ENCODE measurements at regions not wholly inside any gene's neighbourhood (a gene's known extent, or its start where the extent isn't known, plus 50 kb on each side); places are given as distances from the start of the nearest gene placed in this dataset.

DNA sequence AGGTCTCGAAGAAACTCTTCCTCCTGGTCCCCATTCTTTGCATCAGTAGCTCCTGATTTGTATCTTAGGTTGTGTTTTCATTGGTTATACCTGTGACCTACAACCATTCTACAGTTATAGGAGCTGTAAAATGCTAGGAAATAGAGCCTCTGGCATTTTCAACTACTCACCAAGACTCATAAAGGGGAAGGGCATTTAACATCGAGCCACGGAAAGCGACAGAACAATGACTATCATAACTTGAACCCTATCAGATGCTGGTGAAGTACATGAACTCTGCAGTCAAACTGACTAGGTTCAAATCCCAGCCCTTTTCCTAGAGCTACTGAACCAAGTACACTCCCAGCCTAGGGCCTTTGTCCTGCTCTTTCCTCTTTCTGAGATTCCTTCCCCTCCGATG, 588.0 kb downstream of the SOX6 start:
- H3K4me3 ChIP-seq = no peak overlapping the region
- H3K9me3 ChIP-seq = no peaks in the 10 kb centered on the region
- no peaks in the 10 kb centered on the region for H3K27me3 ChIP-seq
- no peak for ATAC-seq
- WGBS, 2 donors (ENCODE audit: low coverage in 1 of 2) = 96 to 100% methylated on average over 3 to 5 of the region's 5 CpGs
- H3K4me1 ChIP-seq = no peaks in the 10 kb centered on the region
- H3K27ac ChIP-seq = no peak overlapping the region
- H3K36me3 ChIP-seq = no peaks in the 10 kb centered on the region
- TF ChIP-seq POLR2A (IDR thresholded peaks at IDR 0.05) (no peak), EP300 (IDR thresholded peaks at IDR 0.05) (no peak), POLR2AphosphoS5 (IDR thresholded peaks at IDR 0.05) (no peak)
- TF ChIP-seq, protein P1, sequence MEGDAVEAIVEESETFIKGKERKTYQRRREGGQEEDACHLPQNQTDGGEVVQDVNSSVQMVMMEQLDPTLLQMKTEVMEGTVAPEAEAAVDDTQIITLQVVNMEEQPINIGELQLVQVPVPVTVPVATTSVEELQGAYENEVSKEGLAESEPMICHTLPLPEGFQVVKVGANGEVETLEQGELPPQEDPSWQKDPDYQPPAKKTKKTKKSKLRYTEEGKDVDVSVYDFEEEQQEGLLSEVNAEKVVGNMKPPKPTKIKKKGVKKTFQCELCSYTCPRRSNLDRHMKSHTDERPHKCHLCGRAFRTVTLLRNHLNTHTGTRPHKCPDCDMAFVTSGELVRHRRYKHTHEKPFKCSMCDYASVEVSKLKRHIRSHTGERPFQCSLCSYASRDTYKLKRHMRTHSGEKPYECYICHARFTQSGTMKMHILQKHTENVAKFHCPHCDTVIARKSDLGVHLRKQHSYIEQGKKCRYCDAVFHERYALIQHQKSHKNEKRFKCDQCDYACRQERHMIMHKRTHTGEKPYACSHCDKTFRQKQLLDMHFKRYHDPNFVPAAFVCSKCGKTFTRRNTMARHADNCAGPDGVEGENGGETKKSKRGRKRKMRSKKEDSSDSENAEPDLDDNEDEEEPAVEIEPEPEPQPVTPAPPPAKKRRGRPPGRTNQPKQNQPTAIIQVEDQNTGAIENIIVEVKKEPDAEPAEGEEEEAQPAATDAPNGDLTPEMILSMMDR (IDR thresholded peaks at IDR 0.05) = no peak

DNA sequence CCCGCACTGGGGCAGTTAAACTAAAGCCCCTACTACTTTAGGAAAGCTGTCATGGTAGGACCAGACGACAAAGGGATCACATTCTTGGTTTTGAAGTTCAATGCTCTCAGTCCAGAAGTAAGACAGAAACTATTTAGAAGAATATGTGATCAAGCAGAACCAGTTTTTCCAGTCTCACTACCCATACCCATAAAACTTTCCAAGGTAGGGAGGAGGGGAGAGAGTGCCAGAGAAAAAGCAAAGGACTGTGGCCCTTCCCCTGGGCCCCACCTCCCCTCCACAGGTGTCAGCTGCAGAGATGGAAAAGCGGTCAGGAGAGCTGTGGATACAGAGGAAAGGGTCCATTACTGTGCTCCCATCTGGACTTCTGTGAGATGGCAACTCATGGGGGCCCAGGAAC, 587.1 kb downstream of the SOX6 start:
- Histone ChIP-seq H3K27me3 (no peaks in the 10 kb centered on the region), H3K4me1 (peaks cover 0 to 2% (median 0%) of the 10 kb centered on the region in 3 donors), H3K9me3 (no peaks in the 10 kb centered on the region), H3K27ac (no peak overlapping the region), H3K36me3 (no peaks in the 10 kb centered on the region), H3K4me3 (no peak overlapping the region)
- TF ChIP-seq EP300 (IDR thresholded peaks at IDR 0.05) (no peak), POLR2AphosphoS5 (IDR thresholded peaks at IDR 0.05) (no peak), POLR2A (IDR thresholded peaks at IDR 0.05) (no peak)
- TF ChIP-seq, protein P1 (IDR thresholded peaks at IDR 0.05) = no peak
- WGBS, 2 donors (ENCODE audit: low coverage in 1 of 2) = 93 to 100% methylated on average over 1 to 3 of the region's 3 CpGs
- peak; percentile 25 for ATAC-seq

DNA sequence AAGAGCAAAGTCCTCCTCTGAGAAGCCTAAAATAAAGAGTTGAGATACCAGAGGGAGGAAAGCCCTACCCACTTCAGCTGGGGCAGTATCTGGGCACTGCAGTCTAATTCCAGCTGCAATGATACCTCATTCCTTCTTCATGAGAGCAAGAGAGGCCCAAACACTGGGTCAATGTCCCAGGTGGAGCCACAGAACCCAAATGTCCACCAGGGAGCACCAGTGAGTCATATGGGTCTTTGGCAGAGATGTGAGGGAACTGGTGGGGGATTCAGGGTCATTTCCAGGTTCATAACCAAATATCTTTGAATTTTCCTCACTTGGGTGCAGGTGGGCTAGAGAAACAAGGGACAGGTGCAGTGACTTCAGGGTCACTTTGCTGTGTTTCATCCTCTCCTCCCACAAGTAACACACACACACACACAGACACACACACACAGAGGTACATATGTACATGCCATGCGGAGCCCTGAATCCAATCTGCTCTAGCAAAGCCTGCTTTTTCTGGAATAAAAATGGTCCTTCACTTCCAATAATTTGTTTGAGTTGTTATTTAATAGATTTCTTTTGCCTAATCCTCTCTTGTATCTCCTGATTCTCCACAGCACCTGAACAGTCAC, 585.4 kb downstream of the SOX6 start:
- Histone ChIP-seq H3K4me1 (peaks cover 0 to 17% (median 2%) of the 10 kb centered on the region in 3 donors), H3K27me3 (no peaks in the 10 kb centered on the region), H3K27ac (no peak overlapping the region), H3K36me3 (no peaks in the 10 kb centered on the region), H3K4me3 (no peak overlapping the region), H3K9me3 (no peaks in the 10 kb centered on the region)
- 100% methylated on average over 1 of the region's 1 CpG; no CpG with 5 or more reads in 1 of the 2 donors for WGBS, 2 donors (ENCODE audit: low coverage in 1 of 2)
- TF ChIP-seq, protein P1 (IDR thresholded peaks at IDR 0.05) = peak in 3 of 4 experiments; percentile 23 to 58 (median 33)
- no peak for TF ChIP-seq POLR2A (IDR thresholded peaks at IDR 0.05)
- no peak for ATAC-seq

DNA sequence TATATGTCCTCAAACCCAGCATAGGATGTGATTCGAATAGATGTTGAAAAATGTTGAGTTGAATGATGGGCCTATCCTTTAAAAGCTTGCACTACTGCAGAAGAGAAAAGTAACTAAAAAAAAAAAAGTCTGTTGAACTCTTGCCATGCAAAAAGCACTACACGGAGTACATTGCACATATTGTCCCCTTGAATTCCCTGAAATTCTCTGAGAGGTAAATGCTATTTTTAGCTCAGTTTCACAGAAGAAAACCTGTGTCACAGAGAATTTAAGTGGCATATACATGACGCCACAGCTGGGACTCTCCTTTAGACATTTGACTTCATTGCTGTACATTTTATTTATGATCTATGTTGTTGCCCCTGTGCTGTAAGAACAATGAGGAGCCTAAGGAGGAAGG, 583.8 kb downstream of the SOX6 start:
- no peak overlapping the region for H3K4me3 ChIP-seq
- H3K9me3 ChIP-seq = no peaks in the 10 kb centered on the region
- ATAC-seq = no peak
- no peaks in the 10 kb centered on the region for H3K36me3 ChIP-seq
- H3K4me1 ChIP-seq = peaks cover 0 to 17% (median 2%) of the 10 kb centered on the region in 3 donors
- H3K27me3 ChIP-seq = no peaks in the 10 kb centered on the region
- TF ChIP-seq, protein P1 (IDR thresholded peaks at IDR 0.05) = no peak
- no peak for TF ChIP-seq POLR2A (IDR thresholded peaks at IDR 0.05)
- TF ChIP-seq POLR2AphosphoS5 (IDR thresholded peaks at IDR 0.05) = no peak
- TF ChIP-seq EP300 (IDR thresholded peaks at IDR 0.05) = no peak
- WGBS, 2 donors (ENCODE audit: low coverage in 1 of 2) = 79 to 96% methylated on average over 3 of the region's 3 CpGs
- no peak overlapping the region for H3K27ac ChIP-seq

DNA sequence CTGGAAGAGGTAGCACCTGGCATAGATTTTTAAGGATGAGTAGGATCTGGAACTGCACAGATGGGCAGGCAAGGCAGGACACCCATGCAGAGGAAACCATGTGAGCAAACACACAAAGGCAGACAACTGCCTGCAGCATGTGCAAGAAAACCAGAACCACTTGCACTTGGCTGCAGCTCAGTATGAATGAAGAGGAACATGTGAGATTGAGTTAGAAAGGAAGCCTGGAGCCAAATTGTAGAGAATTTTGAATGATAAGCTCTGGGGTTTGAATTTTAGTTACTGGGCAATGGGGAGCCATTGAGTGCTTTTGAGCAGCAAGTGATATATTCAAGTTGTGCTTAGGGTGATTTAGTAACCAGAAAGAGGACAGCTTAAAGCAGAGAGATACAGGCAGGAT, 583.4 kb downstream of the SOX6 start:
- no peak for TF ChIP-seq POLR2AphosphoS5 (IDR thresholded peaks at IDR 0.05)
- no peak for TF ChIP-seq EP300 (IDR thresholded peaks at IDR 0.05)
- TF ChIP-seq, protein P1 (IDR thresholded peaks at IDR 0.05) = no peak
- TF ChIP-seq POLR2A (IDR thresholded peaks at IDR 0.05) = no peak
- no peak for ATAC-seq

More for the DNA sequence above, 583.4 kb downstream of the SOX6 start:
- Histone ChIP-seq H3K9me3 (no peaks in the 10 kb centered on the region), H3K36me3 (no peaks in the 10 kb centered on the region), H3K4me3 (no peak overlapping the region), H3K4me1 (peaks cover 0 to 17% (median 2%) of the 10 kb centered on the region in 3 donors), H3K27me3 (no peaks in the 10 kb centered on the region), H3K27ac (no peak overlapping the region)
